ENCODE measurements at regions not wholly inside any gene's neighbourhood (a gene's known extent, or its start where the extent isn't known, plus 50 kb on each side); places are given as distances from the start of the nearest gene placed in this dataset.
"Not testable (repeated sequence)": the region's sequence is repeated elsewhere in the genome, so short reads cannot be mapped to it uniquely, and the experiment has no call there.

GRCh38 chrX:27132862-27133261, 330.3 kb downstream of the PPP4R3C start:
- DNase-seq = no peak

GRCh38 chrX:27087176-27087575, 376.0 kb downstream of the PPP4R3C start:
- not testable (repeated sequence) for DNase-seq

- DNase-seq = no peak
Observed at GRCh38 chrX:27086237-27086636, 376.9 kb downstream of the PPP4R3C start.

GRCh38 chrX:27085346-27085745, 377.8 kb downstream of the PPP4R3C start:
- no peak for DNase-seq

- DNase-seq = no peak
Observed at GRCh38 chrX:27078371-27078770, 384.8 kb downstream of the PPP4R3C start.

- no peak for DNase-seq
Observed at GRCh38 chrX:27057883-27058282, 405.3 kb downstream of the PPP4R3C start.

- DNase-seq = no peak
Observed at GRCh38 chrX:27039332-27039731, 423.8 kb downstream of the PPP4R3C start.

GRCh38 chrX:27008486-27008885, 454.7 kb downstream of the PPP4R3C start:
- no peak for DNase-seq

- DNase-seq = no peak
Observed at GRCh38 chrX:26999634-27000033, 463.5 kb downstream of the PPP4R3C start.

GRCh38 chrX:26958261-26958660, 504.9 kb downstream of the PPP4R3C start:
- DNase-seq = no peak

- no peak for DNase-seq
Observed at GRCh38 chrX:26954029-26954428, 509.1 kb downstream of the PPP4R3C start.

GRCh38 chrX:26952213-26952612, 510.9 kb downstream of the PPP4R3C start:
- DNase-seq = no peak

GRCh38 chrX:26927419-26927818, 535.7 kb downstream of the PPP4R3C start:
- DNase-seq = no peak

GRCh38 chrX:26925088-26925487, 538.1 kb downstream of the PPP4R3C start:
- DNase-seq = no peak

GRCh38 chrX:26922278-26922677, 540.9 kb downstream of the PPP4R3C start:
- no peak for DNase-seq

GRCh38 chrX:26918631-26919030, 544.5 kb downstream of the PPP4R3C start:
- DNase-seq = no peak

GRCh38 chrX:26916991-26917390, 546.1 kb downstream of the PPP4R3C start:
- DNase-seq = no peak

GRCh38 chrX:26915064-26915463, 548.1 kb downstream of the PPP4R3C start:
- no peak for DNase-seq

- DNase-seq = no peak
Observed at GRCh38 chrX:26914232-26914631, 548.9 kb downstream of the PPP4R3C start.

- DNase-seq = not testable (repeated sequence)
Observed at GRCh38 chrX:26911785-26912184, 551.4 kb downstream of the PPP4R3C start.

- DNase-seq = no peak
Observed at GRCh38 chrX:26909728-26910127, 553.4 kb downstream of the PPP4R3C start.

- no peak for DNase-seq
Observed at GRCh38 chrX:26908218-26908617, 554.9 kb downstream of the PPP4R3C start.

GRCh38 chrX:26889574-26889973, 573.6 kb downstream of the PPP4R3C start:
- no peak for DNase-seq

- no peak for DNase-seq
Observed at GRCh38 chrX:26873736-26874135, 589.4 kb downstream of the PPP4R3C start.

- DNase-seq = no peak
Observed at GRCh38 chrX:26871967-26872366, 591.2 kb downstream of the PPP4R3C start.

GRCh38 chrX:26851981-26852380, 611.2 kb downstream of the PPP4R3C start:
- DNase-seq = no peak

All from NCI-H2029 treated with DMSO at 0.1 percent for 48 hours (cell line).